SU-DHL-6 (cell line): ENCODE measurements at regions not wholly inside any gene's neighbourhood (a gene's known extent, or its start where the extent isn't known, plus 50 kb on each side); places are given as distances from the start of the nearest gene placed in this dataset.

Experiments
- H2AFZ ChIP-seq: fragments of 200-600 bp; sonication (generic); 2 replicates; pipeline ENCODE4 v1.6.1; 2014; ENCODE audit warnings: low read depth, mild to moderate bottlenecking, moderate library complexity, mixed read lengths, antibody characterized with exemption, low read length; ENCODE audit not compliant: severe bottlenecking
- H3F3A ChIP-seq: fragments of 200-600 bp; shearing (Covaris generic); 2 replicates; pipeline ENCODE4 v1.6.0; 2016; ENCODE audit warnings: antibody characterized with exemption, mild to moderate bottlenecking; ENCODE audit not compliant: insufficient read depth
- H3K27ac ChIP-seq: fragments of 200-600 bp; sonication (generic); 2 replicates; pipeline ENCODE4 v1.5.1; 2016; ENCODE audit warnings: low read depth, mild to moderate bottlenecking, low read length, moderate library complexity, mixed read lengths
- H3K27me3 ChIP-seq: fragments of 200-600 bp; sonication (generic), shearing (Covaris generic); 2 replicates; pipeline ENCODE4 v1.6.0; 2014; ENCODE audit warnings: mild to moderate bottlenecking, low read length
- H3K36me3 ChIP-seq: fragments of 200-600 bp; sonication (generic); 2 replicates; pipeline ENCODE4 v1.6.1; 2014; ENCODE audit warnings: mild to moderate bottlenecking, low read length, mixed read lengths
- H3K4me2 ChIP-seq: fragments of 300-600, 200-600 bp; shearing (Covaris generic), sonication (generic); 2 replicates; pipeline ENCODE4 v1.6.0; 2014; ENCODE audit warnings: low read length, low read depth, mild to moderate bottlenecking; ENCODE audit not compliant: poor library complexity, severe bottlenecking
- H3K4me3 ChIP-seq: fragments of 200-600 bp; sonication (generic); 2 replicates; pipeline ENCODE4 v1.5.1; 2014; ENCODE audit warnings: antibody characterized with exemption, low read length, mild to moderate bottlenecking, mixed read lengths; ENCODE audit not compliant: insufficient read depth, poor library complexity, severe bottlenecking
- H3K79me2 ChIP-seq: fragments of 200-600 bp; sonication (generic); 2 replicates; pipeline ENCODE4 v1.6.1; 2014; ENCODE audit warnings: mild to moderate bottlenecking, low read length, moderate library complexity; ENCODE audit not compliant: insufficient read depth
- H3K9ac ChIP-seq: fragments of 200-600 bp; sonication (generic); 2 replicates; pipeline ENCODE4 v1.7.0; 2014; ENCODE audit warnings: mild to moderate bottlenecking, low read length
- H3K9me2 ChIP-seq: fragments of 200-600 bp; sonication (generic); replicated peaks from 2 replicates; pipeline ENCODE4 v1.6.1; 2014; ENCODE audit warnings: low read length; ENCODE audit not compliant: insufficient read depth
- H3K9me3 ChIP-seq: fragments of 200-600 bp; sonication (generic); 2 replicates; pipeline ENCODE4 v1.6.1; 2014; ENCODE audit warnings: low read length, mixed read lengths; ENCODE audit not compliant: insufficient read depth
- H4K20me1 ChIP-seq: fragments of 200-600 bp; sonication (generic); 2 replicates; pipeline ENCODE4 v1.6.1; 2014; ENCODE audit warnings: low read depth, mild to moderate bottlenecking, antibody characterized with exemption, low read length, moderate library complexity, mixed read lengths
- CTCF ChIP-seq: fragments of 200-600 bp; sonication (generic); IDR thresholded peaks from one replicate; pipeline ENCODE4 v1.5.1; 2017; ENCODE audit warnings: antibody characterized with exemption, mild to moderate bottlenecking, low read length, moderate library complexity; ENCODE audit not compliant: insufficient read depth, poor library complexity, severe bottlenecking
- EZH2phosphoT487 ChIP-seq: fragments of 200-600 bp; sonication (generic), shearing (Covaris generic); conservative IDR thresholded peaks from 2 replicates; pipeline ENCODE4 v1.6.1; 2018; ENCODE audit warnings: mild to moderate bottlenecking, antibody characterized with exemption, low read length, moderate library complexity, mixed read lengths

GRCh38 chr1:229887043-229887822 is 179.8 kb upstream of the GALNT2 start:
- Histone ChIP-seq H3K4me2 (no peak overlapping the region), H3K27ac (no peak overlapping the region), H4K20me1 (no peaks in the 10 kb centered on the region), H3K27me3 (no peaks in the 10 kb centered on the region), H3K9me2 (no peaks in the 10 kb centered on the region), H3K9me3 (no peaks in the 10 kb centered on the region), H3K9ac (no peak overlapping the region), H3K36me3 (no peaks in the 10 kb centered on the region), H2AFZ (no peak overlapping the region), H3K4me3 (no peak overlapping the region), H3K79me2 (no peaks in the 10 kb centered on the region), H3F3A (no peaks in the 10 kb centered on the region)
- TF ChIP-seq EZH2phosphoT487 (no peak), CTCF (no peak)

GRCh38 chr1:229888157-229888556 is 178.9 kb upstream of the GALNT2 start:
- no peaks in the 10 kb centered on the region for H3K36me3 ChIP-seq
- no peak overlapping the region for H3K27ac ChIP-seq
- H4K20me1 ChIP-seq: no peaks in the 10 kb centered on the region
- no peak overlapping the region for H3K4me2 ChIP-seq
- TF ChIP-seq CTCF (no peak), EZH2phosphoT487 (no peak)
- no peaks in the 10 kb centered on the region for H3K9me2 ChIP-seq
- no peaks in the 10 kb centered on the region for H3F3A ChIP-seq
- no peaks in the 10 kb centered on the region for H3K27me3 ChIP-seq
- no peak overlapping the region for H2AFZ ChIP-seq
- no peaks in the 10 kb centered on the region for H3K9me3 ChIP-seq
- H3K4me3 ChIP-seq: no peak overlapping the region
- H3K79me2 ChIP-seq: no peaks in the 10 kb centered on the region
- no peak overlapping the region for H3K9ac ChIP-seq

GRCh38 chr1:229888561-229889001 is 178.5 kb upstream of the GALNT2 start:
- Histone ChIP-seq H3K9me2 (no peaks in the 10 kb centered on the region), H4K20me1 (no peaks in the 10 kb centered on the region), H3K4me3 (no peak overlapping the region), H3K9ac (no peak overlapping the region), H3K27me3 (no peaks in the 10 kb centered on the region), H3K36me3 (no peaks in the 10 kb centered on the region), H3K27ac (no peak overlapping the region), H2AFZ (no peak overlapping the region), H3F3A (no peaks in the 10 kb centered on the region), H3K9me3 (no peaks in the 10 kb centered on the region), H3K79me2 (no peaks in the 10 kb centered on the region), H3K4me2 (no peak overlapping the region)
- TF ChIP-seq EZH2phosphoT487 (no peak), CTCF (no peak)
